Stimulated activated CD8-positive, alpha-beta memory T cell treated with anti-CD3 and anti-CD28 coated beads, Interleukin-4, amount 100 ng/mL, for 24 hours (primary cell): ENCODE measurements at regions not wholly inside any gene's neighbourhood (a gene's known extent, or its start where the extent isn't known, plus 50 kb on each side); places are given as distances from the start of the nearest gene placed in this dataset.

ENCODE experiments used
- DNase-seq: peaks from one replicate; pipeline ENCODE4 v3.0.0-alpha.2; 2020; ENCODE audit warnings: low read depth

GRCh38 chr11:111444040-111444439 is 65.0 kb upstream of the POU2AF1 start:
- DNase-seq = no peak

- no peak for DNase-seq
Observed at GRCh38 chr11:111443640-111444039, 64.6 kb upstream of the POU2AF1 start.

DNA sequence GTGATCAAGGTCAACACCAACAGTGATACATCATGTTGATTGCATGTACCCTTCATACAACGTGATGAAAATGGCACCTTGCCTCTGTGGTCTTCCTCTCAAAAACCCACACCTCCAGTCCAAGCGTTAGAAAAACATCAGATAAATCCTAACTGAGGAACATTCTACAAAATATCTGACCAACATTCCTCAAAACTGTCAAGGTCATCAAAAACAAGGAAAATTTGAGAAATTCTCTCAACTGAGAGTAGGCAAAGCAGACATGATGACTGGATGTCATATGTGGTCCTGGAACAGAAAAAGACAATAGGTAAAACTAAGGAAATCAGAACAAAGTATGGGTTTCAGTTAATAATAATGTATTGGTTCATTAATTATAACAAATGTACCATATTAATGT is 64.0 kb upstream of the POU2AF1 start:
- no peak for DNase-seq

DNA sequence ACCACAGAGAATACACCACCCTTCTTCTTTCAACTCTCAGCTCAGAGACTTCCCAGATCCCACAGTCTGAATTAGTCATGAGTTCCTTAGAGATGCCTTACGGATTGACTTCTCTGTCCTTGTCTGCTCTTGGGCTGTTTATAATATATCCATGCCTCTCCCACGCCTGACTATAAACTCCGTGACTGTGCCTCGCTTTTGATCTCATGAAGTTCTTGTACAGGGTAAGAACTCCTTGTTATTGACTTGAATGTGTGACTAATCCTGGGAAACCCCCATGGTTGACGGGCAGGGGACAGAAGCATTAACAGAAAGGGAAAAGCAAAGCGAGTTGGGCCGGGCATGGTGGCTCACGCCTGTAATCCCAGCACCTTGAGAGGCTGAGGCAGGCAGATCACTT is 62.4 kb upstream of the POU2AF1 start:
- DNase-seq = no peak

- DNase-seq = no peak
Observed at GRCh38 chr11:111440416-111441205, 61.5 kb upstream of the POU2AF1 start.

- no peak for DNase-seq
Observed at GRCh38 chr11:111439901-111440300, 60.8 kb upstream of the POU2AF1 start.

DNA sequence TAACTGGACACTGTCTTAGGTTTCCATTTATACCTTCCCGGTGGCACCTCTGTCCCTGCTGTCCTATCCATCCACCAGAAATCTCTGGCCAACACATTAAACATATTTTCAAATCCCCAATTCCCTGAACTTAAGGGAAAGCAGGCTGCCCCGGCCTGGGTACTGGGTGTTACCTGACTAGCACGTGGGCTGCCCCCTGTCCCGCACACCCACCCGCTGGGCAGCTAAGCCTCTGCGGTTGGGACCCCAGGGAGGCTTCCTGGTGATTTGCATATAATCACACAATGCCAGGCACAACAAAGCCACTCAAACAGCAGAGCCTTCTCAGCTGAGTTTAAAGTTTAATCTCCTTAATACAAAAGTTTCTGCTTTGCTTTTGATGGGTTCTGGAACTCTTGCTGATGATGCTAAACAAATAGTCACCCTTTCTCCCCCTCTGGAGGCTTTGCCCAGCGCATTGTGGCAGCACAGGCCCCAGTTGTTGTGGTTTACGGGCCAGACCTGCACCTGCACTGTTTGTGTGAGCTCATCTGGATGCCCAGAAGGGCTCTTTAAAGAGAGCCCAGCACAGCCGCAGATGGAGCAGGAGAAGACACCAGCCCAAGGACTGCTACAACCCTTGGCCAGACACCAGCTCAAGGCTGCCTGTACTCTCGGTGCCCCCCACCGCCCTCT is 59.9 kb upstream of the POU2AF1 start:
- DNase-seq = no peak

DNA sequence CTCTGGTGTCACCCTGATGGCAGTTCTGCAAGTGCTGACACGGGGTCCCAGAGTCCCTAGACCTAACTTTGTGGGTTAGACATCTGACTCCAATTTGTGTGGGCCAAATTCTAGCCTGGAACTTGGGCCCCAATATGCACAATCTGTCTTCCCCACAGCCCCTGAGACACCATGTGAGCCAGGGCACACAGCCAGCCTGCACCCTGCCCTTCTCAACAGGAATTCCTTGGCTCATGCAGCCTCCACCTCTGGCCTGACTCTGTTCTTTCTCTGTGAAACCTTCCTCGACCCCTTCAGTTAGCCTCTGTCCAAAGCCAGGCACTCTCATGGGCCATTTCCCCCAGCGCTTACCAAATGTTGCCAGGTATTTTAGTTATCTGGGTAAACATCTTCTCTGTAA is 59.1 kb upstream of the POU2AF1 start:
- DNase-seq = no peak

DNA sequence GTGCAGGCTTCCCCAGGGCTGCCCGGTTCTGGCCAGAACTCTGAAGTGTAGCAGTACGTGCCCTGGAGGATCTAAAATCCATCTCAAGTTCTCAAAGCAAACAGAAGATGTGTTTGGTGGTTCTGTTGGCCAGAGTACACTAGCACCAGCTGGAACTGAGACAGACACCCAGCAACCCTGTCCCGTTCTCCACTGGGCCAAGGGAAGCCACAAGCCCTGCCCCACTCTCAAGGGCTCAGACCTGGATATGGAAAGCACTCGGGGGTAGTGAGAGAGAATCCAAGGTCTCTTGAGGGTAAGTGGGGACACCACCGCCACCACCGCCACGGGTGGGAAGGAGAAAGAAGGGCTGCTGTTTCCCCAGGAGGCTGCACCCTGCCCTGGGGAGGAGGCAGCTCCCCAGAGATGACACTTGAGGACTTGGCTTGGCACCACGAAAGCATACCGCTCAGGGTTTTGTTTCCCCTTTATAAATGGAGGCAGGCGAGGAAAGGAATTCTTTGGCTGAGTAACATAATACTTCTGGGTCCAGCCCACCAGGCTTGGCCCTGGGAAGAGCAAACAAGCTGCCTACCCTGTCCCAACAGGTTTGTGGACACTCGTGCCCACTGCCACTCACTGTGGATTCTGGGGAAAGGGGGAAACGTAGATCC is 56.1 kb upstream of the POU2AF1 start:
- no peak for DNase-seq

DNA sequence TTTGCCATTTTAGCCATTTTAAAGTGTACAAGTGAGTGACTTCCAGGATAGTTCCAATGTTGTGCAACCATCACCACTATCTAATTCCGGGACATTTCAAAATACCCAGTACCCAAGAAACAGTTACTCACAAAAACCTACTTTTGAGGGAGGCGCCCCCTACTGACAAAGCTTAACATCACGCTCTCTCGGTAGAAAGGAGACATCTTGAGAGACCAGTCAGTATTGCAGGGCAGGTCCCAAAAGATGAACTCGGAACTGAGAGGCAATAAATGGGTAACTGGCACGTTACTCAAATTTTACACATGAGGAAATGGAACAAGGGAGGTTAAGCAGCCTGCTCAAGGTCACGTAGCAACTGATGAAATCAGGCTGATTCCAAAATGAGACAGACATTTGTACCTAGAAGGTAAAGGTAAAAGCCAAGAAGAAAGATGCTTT is 50.0 kb upstream of the POU2AF1 start:
- DNase-seq = peak; percentile 44
